Type B pancreatic cell (in vitro differentiated cells): ENCODE measurements at regions not wholly inside any gene's neighbourhood (a gene's known extent, or its start where the extent isn't known, plus 50 kb on each side); places are given as distances from the start of the nearest gene placed in this dataset.
"Not testable (repeated sequence)": the region's sequence is repeated elsewhere in the genome, so short reads cannot be mapped to it uniquely, and the experiment has no call there.

Experiments
- DNase-seq: peaks from one replicate; pipeline ENCODE4 v3.0.0; 2021; ENCODE audit warnings: mixed read lengths; ENCODE audit not compliant: unreplicated experiment; ENCODE audit errors: extremely low spot score
- H3K27ac Mint-ChIP-seq: 2 replicates; pipeline ENCODE4 v1.8.0; 2021; ENCODE audit warnings: mild to moderate bottlenecking, mixed read lengths
- H3K27me3 Mint-ChIP-seq: 2 replicates; pipeline ENCODE4 v1.8.0; 2021; ENCODE audit warnings: mixed read lengths
- H3K36me3 Mint-ChIP-seq: 2 replicates; pipeline ENCODE4 v1.8.0; 2021; ENCODE audit warnings: mixed read lengths
- H3K4me1 Mint-ChIP-seq: one replicate; pipeline ENCODE4 v1.8.0; 2021; ENCODE audit warnings: mixed read lengths; ENCODE audit not compliant: unreplicated experiment
- H3K4me3 Mint-ChIP-seq: 2 replicates; pipeline ENCODE4 v1.8.0; 2021; ENCODE audit warnings: mild to moderate bottlenecking, mixed read lengths
- H3K9me3 Mint-ChIP-seq: 2 replicates; pipeline ENCODE4 v1.8.0; 2021; ENCODE audit warnings: mixed read lengths
- CTCF ChIP-seq: fragments of 200-600 bp; sonication (generic); conservative IDR thresholded peaks from 2 replicates; pipeline ENCODE4 v1.5.0; 2021; ENCODE audit warnings: antibody characterized with exemption, mild to moderate bottlenecking

- Mint-ChIP-seq H3K36me3 (no peaks in the 10 kb centered on the region), H3K4me3 (no peak overlapping the region), H3K27me3 (peaks cover 3% of the 10 kb centered on the region), H3K27ac (no peak overlapping the region), H3K9me3 (no peaks in the 10 kb centered on the region), H3K4me1 (no peaks in the 10 kb centered on the region)
- DNase-seq = no peak
- no peak for TF ChIP-seq CTCF
Measured at GRCh38 chr4:94139931-94140612, 67.6 kb upstream of the SMARCAD1 start.

- H3K36me3 Mint-ChIP-seq = no peaks in the 10 kb centered on the region
- no peak for TF ChIP-seq CTCF
- H3K4me1 Mint-ChIP-seq = no peaks in the 10 kb centered on the region
- no peak overlapping the region for H3K4me3 Mint-ChIP-seq
- no peak for DNase-seq
- no peak overlapping the region for H3K27ac Mint-ChIP-seq
- H3K9me3 Mint-ChIP-seq = no peaks in the 10 kb centered on the region
- peaks cover 3% of the 10 kb centered on the region for H3K27me3 Mint-ChIP-seq
Measured at GRCh38 chr4:94141001-94141400, 66.7 kb upstream of the SMARCAD1 start.

- not testable (repeated sequence) for H3K4me3 Mint-ChIP-seq, H3K27ac Mint-ChIP-seq
Measured at GRCh38 chr4:94148052-94148451, 59.6 kb upstream of the SMARCAD1 start.

GRCh38 chr4:94152466-94152865 is 55.2 kb upstream of the SMARCAD1 start:
- Mint-ChIP-seq H3K36me3 (no peaks in the 10 kb centered on the region), H3K27ac (no peak overlapping the region), H3K27me3 (no peaks in the 10 kb centered on the region), H3K4me1 (no peaks in the 10 kb centered on the region), H3K4me3 (no peak overlapping the region), H3K9me3 (peaks cover 4% of the 10 kb centered on the region)
- no peak for DNase-seq
- no peak for TF ChIP-seq CTCF

More at GRCh38 chr4:94148052-94148451, 59.6 kb upstream of the SMARCAD1 start:
- not testable (repeated sequence) for H3K36me3 Mint-ChIP-seq, H3K27me3 Mint-ChIP-seq, DNase-seq, H3K4me1 Mint-ChIP-seq, H3K9me3 Mint-ChIP-seq

GRCh38 chr4:94155404-94155803 is 52.3 kb upstream of the SMARCAD1 start:
- not testable (repeated sequence) for H3K9me3 Mint-ChIP-seq, H3K36me3 Mint-ChIP-seq, H3K27ac Mint-ChIP-seq, H3K27me3 Mint-ChIP-seq, H3K4me1 Mint-ChIP-seq, DNase-seq, H3K4me3 Mint-ChIP-seq

- Mint-ChIP-seq H3K36me3 (no peaks in the 10 kb centered on the region), H3K9me3 (no peaks in the 10 kb centered on the region), H3K27ac (no peak overlapping the region), H3K4me3 (no peak overlapping the region), H3K27me3 (no peaks in the 10 kb centered on the region), H3K4me1 (no peaks in the 10 kb centered on the region)
- no peak for DNase-seq
- TF ChIP-seq CTCF = no peak
Measured at GRCh38 chr4:94156826-94157225, 50.8 kb upstream of the SMARCAD1 start.
